Trophoblast cell (in vitro differentiated cells and primary cell): ENCODE measurements at regions not wholly inside any gene's neighbourhood (a gene's known extent, or its start where the extent isn't known, plus 50 kb on each side); places are given as distances from the start of the nearest gene placed in this dataset.

ENCODE experiments used
- DNase-seq, 2 donors: peaks; one replicate each; pipeline ENCODE4 v3.0.0-alpha.2; 2016
- H2AFZ ChIP-seq: 2 replicates; pipeline ENCODE4 v1.6.1; 2013; ENCODE audit warnings: low read length, moderate library complexity, mild to moderate bottlenecking; ENCODE audit not compliant: insufficient read depth, poor library complexity
- H2AK5ac ChIP-seq: 2 replicates; pipeline ENCODE4 v1.6.1; 2013; ENCODE audit warnings: mild to moderate bottlenecking, low read length
- H2BK120ac ChIP-seq: 2 replicates; pipeline ENCODE4 v1.6.1; 2013; ENCODE audit warnings: low read length, mild to moderate bottlenecking, moderate library complexity; ENCODE audit not compliant: insufficient read depth, poor library complexity
- H2BK12ac ChIP-seq: 2 replicates; pipeline ENCODE4 v1.6.1; 2013; ENCODE audit warnings: mild to moderate bottlenecking, low read length, moderate library complexity
- H2BK5ac ChIP-seq: 2 replicates; pipeline ENCODE4 v1.6.1; 2013; ENCODE audit warnings: low read length, low read depth, moderate library complexity, mild to moderate bottlenecking; ENCODE audit not compliant: poor library complexity
- H3K14ac ChIP-seq: 2 replicates; pipeline ENCODE4 v1.6.1; 2013; ENCODE audit warnings: mild to moderate bottlenecking, low read length
- H3K18ac ChIP-seq: 2 replicates; pipeline ENCODE4 v1.6.1; 2013; ENCODE audit warnings: mild to moderate bottlenecking, low read length
- H3K23ac ChIP-seq: 2 replicates; pipeline ENCODE4 v1.6.1; 2013; ENCODE audit warnings: low read length
- H3K27ac ChIP-seq: 2 replicates; pipeline ENCODE4 v1.5.1; 2013; ENCODE audit warnings: low read depth, mild to moderate bottlenecking, inconsistent platforms, low read length, moderate library complexity
- H3K27me3 ChIP-seq: 2 replicates; pipeline ENCODE4 v1.6.1; 2013; ENCODE audit warnings: inconsistent platforms, mild to moderate bottlenecking, low read length, moderate library complexity; ENCODE audit not compliant: insufficient read depth
- H3K36me3 ChIP-seq, 2 experiments: 1 replicate in 1 of 2; 2 replicates in 1 of 2; pipeline ENCODE4 v1.6.1; 2013; ENCODE audit warnings: low read length in 2 of 2, mild to moderate bottlenecking in 2 of 2, moderate library complexity in 1 of 2; ENCODE audit not compliant: insufficient read depth in 2 of 2, control insufficient read depth in 1 of 2
- H3K4ac ChIP-seq: 2 replicates; pipeline ENCODE4 v1.6.1; 2013; ENCODE audit warnings: low read depth, mild to moderate bottlenecking, low read length, moderate library complexity
- H3K4me1 ChIP-seq, 2 experiments: 1 replicate in 1 of 2; 2 replicates in 1 of 2; pipeline ENCODE4 v1.6.1; 2013; ENCODE audit warnings: low read length in 2 of 2, mild to moderate bottlenecking in 2 of 2, moderate library complexity in 1 of 2; ENCODE audit not compliant: insufficient read depth in 2 of 2, control insufficient read depth in 1 of 2
- H3K4me2 ChIP-seq: 2 replicates; pipeline ENCODE4 v1.6.1; 2013; ENCODE audit warnings: inconsistent platforms, mild to moderate bottlenecking, low read length, moderate library complexity
- H3K4me3 ChIP-seq: 2 replicates; pipeline ENCODE4 v1.5.1; 2013; ENCODE audit warnings: mild to moderate bottlenecking, low read depth, low read length, inconsistent platforms
- H3K79me1 ChIP-seq: one replicate; pipeline ENCODE4 v1.6.1; 2013; ENCODE audit warnings: low read length
- H3K79me2 ChIP-seq: 2 replicates; pipeline ENCODE4 v1.6.1; 2013; ENCODE audit warnings: low read length, mild to moderate bottlenecking; ENCODE audit not compliant: control insufficient read depth, insufficient read depth, poor library complexity
- H3K9ac ChIP-seq: 2 replicates; pipeline ENCODE4 v1.6.1; 2013; ENCODE audit warnings: mild to moderate bottlenecking, low read length
- H3K9me3 ChIP-seq: 2 replicates; pipeline ENCODE4 v1.6.1; 2013; ENCODE audit warnings: low read depth, mild to moderate bottlenecking, control low read depth, inconsistent platforms, low read length; ENCODE audit not compliant: insufficient read depth
- H4K12ac ChIP-seq: 2 replicates; pipeline ENCODE4 v1.6.1; 2013; ENCODE audit warnings: low read depth, mild to moderate bottlenecking, low read length, moderate library complexity
- H4K8ac ChIP-seq: 2 replicates; pipeline ENCODE4 v1.6.1; 2013; ENCODE audit warnings: low read depth, mild to moderate bottlenecking, low read length, moderate library complexity
- H4K91ac ChIP-seq: one replicate; pipeline ENCODE4 v1.6.1; 2013; ENCODE audit warnings: low read depth, mild to moderate bottlenecking, low read length, moderate library complexity
- WGBS: extraction: QIAGEN DNeasy Blood & Tissue Kit; methylation state at CpG from one replicate; pipeline ENCODE4 v1.1.7; 2013; ENCODE audit warnings: missing lambda C conversion rate; ENCODE audit not compliant: insufficient read length, insufficient coverage; ENCODE audit errors: extremely low coverage; 5-methylcytosine and 5-hydroxymethylcytosine counted together

DNA sequence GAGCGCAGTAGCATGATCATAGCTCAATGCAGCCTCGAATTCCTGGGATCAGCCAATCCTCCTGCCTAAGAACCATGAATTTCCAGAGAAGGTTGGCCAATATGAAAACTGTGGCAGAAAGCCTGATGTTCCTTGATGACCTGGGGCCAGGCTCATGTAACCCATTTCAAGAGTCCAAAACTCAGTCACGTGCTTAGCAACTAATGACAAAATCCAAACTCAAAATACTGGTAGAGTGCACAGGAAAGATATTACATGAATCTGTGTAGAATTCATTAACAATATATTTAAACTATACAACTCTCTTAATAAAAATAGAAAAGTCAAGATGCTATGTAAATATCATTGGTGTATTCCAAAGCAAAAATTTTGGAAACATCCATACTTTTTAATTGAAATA lies 265.7 kb upstream of the NDST3 start:
- Histone ChIP-seq H3K4ac (no peak overlapping the region), H2BK120ac (no peak overlapping the region), H3K18ac (no peak overlapping the region), H4K8ac (no peak overlapping the region), H3K27ac (no peak overlapping the region), H3K27me3 (no peaks in the 10 kb centered on the region), H3K79me1 (no peaks in the 10 kb centered on the region), H4K12ac (no peak overlapping the region), H2BK12ac (no peak overlapping the region), H3K9ac (no peak overlapping the region), H3K4me3 (no peak overlapping the region), H3K9me3 (no peaks in the 10 kb centered on the region), H2AFZ (no peak overlapping the region), H3K23ac (no peak overlapping the region), H2AK5ac (no peak overlapping the region), H3K4me1 (no peaks in the 10 kb centered on the region), H2BK5ac (no peak overlapping the region), H4K91ac (no peak overlapping the region), H3K79me2 (no peaks in the 10 kb centered on the region), H3K4me2 (no peak overlapping the region), H3K36me3 (no peaks in the 10 kb centered on the region), H3K14ac (no peak overlapping the region)
- DNase-seq: no peak
- WGBS: no CpG with 5 or more reads among the region's 3 CpGs

DNA sequence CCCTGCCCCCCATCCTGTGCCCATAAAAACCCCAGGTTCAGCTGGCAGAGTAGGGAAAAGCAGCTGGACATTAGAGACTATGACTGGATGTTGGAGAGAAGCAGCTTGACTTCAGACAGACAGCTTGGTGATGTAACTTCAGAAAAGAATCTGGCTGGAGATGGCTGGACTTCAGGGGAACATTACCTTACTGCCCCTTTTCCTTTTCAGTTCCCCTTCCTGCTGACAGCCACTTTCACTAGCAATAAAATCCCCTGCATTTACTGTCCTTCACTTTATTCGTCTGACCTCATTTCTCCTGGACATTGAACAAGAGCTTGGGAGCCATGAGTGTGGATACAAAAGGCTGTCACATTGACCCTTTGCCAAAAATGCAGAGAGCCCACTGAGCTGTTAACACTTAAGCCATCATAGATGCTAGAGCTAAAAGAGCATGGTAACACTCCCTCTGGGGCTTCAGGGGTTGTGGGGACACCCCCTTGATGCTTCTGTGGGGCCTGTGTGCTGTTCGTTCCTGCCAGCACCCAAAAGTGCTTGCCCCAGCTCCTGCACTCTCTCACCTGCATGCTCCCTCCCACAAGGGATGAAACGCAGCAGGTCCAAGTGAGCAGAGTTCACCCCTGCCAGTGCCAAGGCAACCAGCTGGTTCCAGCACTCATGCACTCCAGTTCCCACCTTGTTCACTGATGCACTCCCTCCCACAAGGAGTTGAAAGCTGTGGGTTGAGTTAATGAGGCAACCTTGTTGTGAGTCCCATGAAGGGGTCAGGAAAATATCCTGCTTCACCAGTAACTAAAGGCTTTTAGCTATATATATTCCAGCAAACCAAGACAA lies 263.8 kb upstream of the NDST3 start:
- no peak overlapping the region for H2BK12ac ChIP-seq
- WGBS: no CpG with 5 or more reads among the region's 3 CpGs
- no peak overlapping the region for H3K27ac ChIP-seq

DNA sequence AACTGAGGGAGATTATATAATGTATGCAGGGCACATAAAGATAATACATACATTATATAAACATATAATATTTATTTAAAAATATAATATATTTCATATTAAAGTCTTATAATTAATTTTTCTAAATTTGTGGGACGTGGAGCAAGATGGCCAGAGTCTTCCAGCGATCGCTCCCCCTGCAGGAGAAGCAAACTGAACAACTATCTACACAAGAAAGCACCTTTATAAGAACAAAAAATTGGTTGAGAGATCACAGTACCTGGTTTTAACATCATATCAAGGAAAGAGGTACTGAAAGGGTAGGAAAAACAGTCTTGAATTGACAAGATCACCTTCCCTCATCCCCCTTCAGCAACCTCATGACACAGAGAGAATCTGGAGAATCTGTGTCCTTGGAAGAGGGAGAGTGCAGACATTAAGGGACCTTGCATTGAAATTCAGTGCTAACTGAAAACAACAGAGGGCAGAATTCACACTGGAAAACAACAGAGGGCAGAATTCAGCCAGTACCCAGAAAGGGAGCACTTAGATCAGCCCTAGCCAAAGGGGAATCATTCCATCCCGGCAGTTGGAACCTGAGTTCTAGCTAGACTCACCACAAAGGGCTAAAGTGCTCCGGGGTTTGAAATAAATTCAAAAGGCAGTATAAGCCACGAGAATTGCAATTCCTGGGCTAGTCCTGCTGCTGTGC lies 262.5 kb upstream of the NDST3 start:
- no peak overlapping the region for H4K91ac ChIP-seq
- no peaks in the 10 kb centered on the region for H3K79me1 ChIP-seq
- no peak overlapping the region for H3K4me3 ChIP-seq
- H3K14ac ChIP-seq: no peak overlapping the region
- no peak overlapping the region for H2BK120ac ChIP-seq
- no CpG with 5 or more reads among the region's 6 CpGs for WGBS
- no peak overlapping the region for H2AK5ac ChIP-seq
- no peak overlapping the region for H3K23ac ChIP-seq
- no peaks in the 10 kb centered on the region for H3K9me3 ChIP-seq
- H3K27ac ChIP-seq: no peak overlapping the region
- H3K36me3 ChIP-seq: no peaks in the 10 kb centered on the region
- no peak overlapping the region for H3K18ac ChIP-seq
- H2BK5ac ChIP-seq: no peak overlapping the region
- no peak overlapping the region for H2AFZ ChIP-seq
- H4K8ac ChIP-seq: peak overlapping the region; percentile 20
- H3K4ac ChIP-seq: no peak overlapping the region
- H3K9ac ChIP-seq: no peak overlapping the region
- no peaks in the 10 kb centered on the region for H3K27me3 ChIP-seq
- DNase-seq: peak in 1 of 2 donors; percentile 11
- no peak overlapping the region for H3K4me2 ChIP-seq
- no peaks in the 10 kb centered on the region for H3K79me2 ChIP-seq
- no peaks in the 10 kb centered on the region for H3K4me1 ChIP-seq
- no peak overlapping the region for H4K12ac ChIP-seq
- H2BK12ac ChIP-seq: no peak overlapping the region

More for the DNA sequence above, 263.8 kb upstream of the NDST3 start:
- H3K14ac ChIP-seq: no peak overlapping the region
- H2AFZ ChIP-seq: no peak overlapping the region
- H3K23ac ChIP-seq: no peak overlapping the region
- H3K18ac ChIP-seq: no peak overlapping the region
- no peaks in the 10 kb centered on the region for H3K36me3 ChIP-seq
- no peaks in the 10 kb centered on the region for H3K4me1 ChIP-seq
- no peaks in the 10 kb centered on the region for H3K9me3 ChIP-seq
- no peak overlapping the region for H4K91ac ChIP-seq
- H3K27me3 ChIP-seq: no peaks in the 10 kb centered on the region
- H3K79me2 ChIP-seq: no peaks in the 10 kb centered on the region
- no peak overlapping the region for H2BK5ac ChIP-seq
- no peak overlapping the region for H3K4me3 ChIP-seq
- no peak overlapping the region for H2BK120ac ChIP-seq
- H4K12ac ChIP-seq: peak overlapping the region; percentile 54
- no peak overlapping the region for H2AK5ac ChIP-seq
- H3K9ac ChIP-seq: no peak overlapping the region
- H4K8ac ChIP-seq: no peak overlapping the region
- no peak overlapping the region for H3K4me2 ChIP-seq
- H3K79me1 ChIP-seq: no peaks in the 10 kb centered on the region
- DNase-seq: no peak
- H3K4ac ChIP-seq: no peak overlapping the region

DNA sequence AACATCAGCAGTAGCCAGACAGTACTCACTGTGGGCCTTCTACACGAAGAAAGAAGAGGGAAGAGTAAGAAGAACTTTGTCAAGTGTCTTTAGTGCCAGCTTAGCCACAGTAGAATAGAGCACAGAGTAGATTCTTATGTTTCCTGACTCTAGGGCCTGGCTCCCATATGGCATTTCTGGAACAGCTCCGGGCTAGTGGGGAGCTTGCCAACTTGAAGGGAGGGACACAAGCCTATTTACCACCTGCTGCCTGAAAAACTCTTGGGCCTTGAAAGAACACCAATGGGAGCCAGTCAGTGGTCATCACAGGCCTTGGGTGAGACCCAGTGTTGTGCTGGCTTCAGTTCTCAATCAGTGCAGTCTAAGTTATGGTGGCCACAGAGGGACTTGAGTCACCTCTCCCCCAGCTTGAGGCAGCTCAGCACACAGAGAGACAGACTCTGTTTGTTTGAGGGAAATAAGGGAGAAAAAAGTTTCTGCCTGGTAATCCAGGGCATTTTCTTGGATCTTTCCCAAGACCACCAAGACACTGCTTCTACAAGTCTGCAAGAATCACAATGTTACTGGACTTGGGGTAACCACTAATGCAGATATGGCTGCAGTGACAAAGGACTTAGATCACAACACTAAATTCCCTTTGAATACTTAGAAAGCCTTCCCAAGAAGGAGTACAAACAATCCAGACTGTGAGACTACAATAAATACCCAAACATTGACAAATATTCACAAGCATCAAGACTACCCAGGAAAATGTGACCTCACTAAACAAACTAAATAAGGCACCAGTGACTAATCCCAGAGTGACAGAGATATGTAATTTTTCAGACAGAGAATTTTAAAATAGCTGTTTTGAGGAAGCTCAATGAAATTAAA lies 261.0 kb upstream of the NDST3 start:
- H3K9me3 ChIP-seq: no peaks in the 10 kb centered on the region
- H3K36me3 ChIP-seq: no peaks in the 10 kb centered on the region
- no peaks in the 10 kb centered on the region for H3K4me1 ChIP-seq
- no peak overlapping the region for H4K91ac ChIP-seq
- H3K79me2 ChIP-seq: no peaks in the 10 kb centered on the region
- WGBS: no CpG with 5 or more reads among the region's 2 CpGs
- no peaks in the 10 kb centered on the region for H3K27me3 ChIP-seq
- no peak overlapping the region for H4K8ac ChIP-seq
- no peak overlapping the region for H2AK5ac ChIP-seq
- H2BK12ac ChIP-seq: no peak overlapping the region
- no peak overlapping the region for H3K18ac ChIP-seq
- H4K12ac ChIP-seq: no peak overlapping the region
- no peak for DNase-seq
- no peaks in the 10 kb centered on the region for H3K79me1 ChIP-seq
- no peak overlapping the region for H3K4me2 ChIP-seq
- H2BK5ac ChIP-seq: no peak overlapping the region
- H3K14ac ChIP-seq: no peak overlapping the region
- no peak overlapping the region for H3K4me3 ChIP-seq
- no peak overlapping the region for H3K4ac ChIP-seq
- H2AFZ ChIP-seq: no peak overlapping the region
- H3K27ac ChIP-seq: no peak overlapping the region
- H3K9ac ChIP-seq: no peak overlapping the region
- H3K23ac ChIP-seq: no peak overlapping the region
- no peak overlapping the region for H2BK120ac ChIP-seq
